Upper lobe of right lung (tissue), 1 donor: ENCODE measurements at regions not wholly inside any gene's neighbourhood (a gene's known extent, or its start where the extent isn't known, plus 50 kb on each side); places are given as distances from the start of the nearest gene placed in this dataset.

Source experiments
- ATAC-seq: fragments of 200-7000 bp; cut with Tn5 transposase; one replicate; pipeline ENCODE4 v1.9.1; 2020; ENCODE audit warnings: mild to moderate bottlenecking, moderate library complexity
- DNase-seq: peaks from one replicate; pipeline ENCODE4 v3.0.0-alpha.2; 2020
- H3K27ac ChIP-seq: fragments of 200-600 bp; one replicate; pipeline ENCODE4 v1.8.0; 2022
- H3K27me3 ChIP-seq: fragments of 200-600 bp; one replicate; pipeline ENCODE4 v1.8.0; 2022; ENCODE audit warnings: mild to moderate bottlenecking
- H3K36me3 ChIP-seq: fragments of 200-600 bp; one replicate; pipeline ENCODE4 v1.8.0; 2022
- H3K4me1 ChIP-seq: fragments of 200-600 bp; one replicate; pipeline ENCODE4 v1.8.0; 2022
- H3K4me3 ChIP-seq: fragments of 200-600 bp; one replicate; pipeline ENCODE4 v1.8.0; 2022; ENCODE audit warnings: mild to moderate bottlenecking
- H3K9me3 ChIP-seq: fragments of 200-600 bp; one replicate; pipeline ENCODE4 v1.8.0; 2022
- intact Hi-C: fragments of 100-400 bp; cut with DNase I; formaldehyde crosslinking; loops from one replicate; pipeline ENCODE4 v1.11.0; 2022
- TF ChIP-seq, protein P1 (sequence below): fragments of 200-600 bp; IDR thresholded peaks from one replicate; pipeline ENCODE4 v1.8.0; 2022; ENCODE audit warnings: antibody characterized with exemption
- donor health status: DM: no; HTN: yes; CAD: no; lungs with severe emphysema.

DNA sequence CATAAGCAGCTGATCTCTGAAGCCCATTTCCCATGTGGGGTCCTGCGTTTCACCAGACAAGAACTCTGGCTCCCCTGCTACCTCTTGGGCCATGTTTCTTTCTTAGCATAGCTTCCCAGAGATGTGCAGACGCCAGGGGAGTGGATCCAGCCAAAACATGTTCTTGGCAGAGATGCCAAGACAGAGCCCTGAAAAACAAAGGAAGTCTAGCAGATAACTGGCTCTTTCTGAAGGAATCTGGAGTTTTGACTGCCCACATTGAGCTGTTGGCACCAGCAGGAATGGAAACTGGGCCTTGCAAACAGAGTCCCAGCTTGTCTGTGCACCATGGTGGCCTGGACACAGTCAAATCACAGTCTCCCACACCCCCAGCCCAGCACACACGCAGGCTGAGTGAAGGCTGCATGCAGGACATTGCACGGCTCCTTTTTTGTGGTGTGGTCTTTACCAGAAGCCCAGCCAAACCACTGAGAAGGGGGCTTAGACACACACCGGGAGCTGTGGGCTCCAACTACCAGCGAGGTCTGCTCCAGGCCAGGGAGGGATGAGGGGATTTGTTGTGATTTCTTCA, 114.7 kb downstream of the SNX18 start:
- Histone ChIP-seq H3K27ac (no peak overlapping the region), H3K9me3 (no peaks in the 10 kb centered on the region), H3K36me3 (no peaks in the 10 kb centered on the region), H3K27me3 (no peaks in the 10 kb centered on the region), H3K4me1 (peaks cover 8% of the 10 kb centered on the region), H3K4me3 (no peak overlapping the region)
- TF ChIP-seq, protein P1, sequence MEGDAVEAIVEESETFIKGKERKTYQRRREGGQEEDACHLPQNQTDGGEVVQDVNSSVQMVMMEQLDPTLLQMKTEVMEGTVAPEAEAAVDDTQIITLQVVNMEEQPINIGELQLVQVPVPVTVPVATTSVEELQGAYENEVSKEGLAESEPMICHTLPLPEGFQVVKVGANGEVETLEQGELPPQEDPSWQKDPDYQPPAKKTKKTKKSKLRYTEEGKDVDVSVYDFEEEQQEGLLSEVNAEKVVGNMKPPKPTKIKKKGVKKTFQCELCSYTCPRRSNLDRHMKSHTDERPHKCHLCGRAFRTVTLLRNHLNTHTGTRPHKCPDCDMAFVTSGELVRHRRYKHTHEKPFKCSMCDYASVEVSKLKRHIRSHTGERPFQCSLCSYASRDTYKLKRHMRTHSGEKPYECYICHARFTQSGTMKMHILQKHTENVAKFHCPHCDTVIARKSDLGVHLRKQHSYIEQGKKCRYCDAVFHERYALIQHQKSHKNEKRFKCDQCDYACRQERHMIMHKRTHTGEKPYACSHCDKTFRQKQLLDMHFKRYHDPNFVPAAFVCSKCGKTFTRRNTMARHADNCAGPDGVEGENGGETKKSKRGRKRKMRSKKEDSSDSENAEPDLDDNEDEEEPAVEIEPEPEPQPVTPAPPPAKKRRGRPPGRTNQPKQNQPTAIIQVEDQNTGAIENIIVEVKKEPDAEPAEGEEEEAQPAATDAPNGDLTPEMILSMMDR, result no peak
- ATAC-seq (no peak), DNase-seq (no peak)
- intact Hi-C loops, result no loop called here

DNA sequence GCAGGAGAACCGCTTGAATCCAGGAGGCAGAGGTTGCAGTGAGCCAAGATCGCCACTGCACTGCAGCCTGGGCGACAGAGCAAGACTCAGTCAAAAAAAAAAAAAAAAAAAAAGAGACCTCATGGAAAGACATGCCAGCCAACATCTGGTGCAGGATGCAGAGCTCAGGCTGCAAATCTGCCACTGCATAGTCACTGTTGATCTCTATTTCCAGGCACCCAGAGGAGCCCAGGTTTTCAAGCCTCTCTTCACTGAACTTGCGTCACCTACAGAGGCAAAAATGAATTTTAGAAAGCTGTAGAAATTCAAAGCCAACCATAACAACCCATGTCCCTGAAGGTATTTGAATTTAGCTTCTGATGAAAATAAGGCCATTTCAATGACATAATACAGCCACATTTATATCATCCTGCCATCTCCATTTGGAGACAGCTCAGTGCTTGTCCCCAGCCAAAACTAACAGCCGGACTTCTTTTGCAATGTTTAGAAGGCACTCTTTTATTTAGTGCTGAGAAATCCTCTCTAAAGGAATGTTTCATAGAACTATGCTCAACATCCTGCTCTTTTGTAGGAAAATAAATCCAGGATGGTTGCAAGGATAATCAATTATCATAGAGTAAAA, 113.3 kb downstream of the SNX18 start:
- Histone ChIP-seq H3K27me3 (no peaks in the 10 kb centered on the region), H3K27ac (no peak overlapping the region), H3K4me1 (peaks cover 8% of the 10 kb centered on the region), H3K36me3 (no peaks in the 10 kb centered on the region), H3K9me3 (no peaks in the 10 kb centered on the region), H3K4me3 (no peak overlapping the region)
- intact Hi-C loops, result no loop called here
- no peak for DNase-seq
- TF ChIP-seq, protein P1, result no peak
- ATAC-seq, result no peak

DNA sequence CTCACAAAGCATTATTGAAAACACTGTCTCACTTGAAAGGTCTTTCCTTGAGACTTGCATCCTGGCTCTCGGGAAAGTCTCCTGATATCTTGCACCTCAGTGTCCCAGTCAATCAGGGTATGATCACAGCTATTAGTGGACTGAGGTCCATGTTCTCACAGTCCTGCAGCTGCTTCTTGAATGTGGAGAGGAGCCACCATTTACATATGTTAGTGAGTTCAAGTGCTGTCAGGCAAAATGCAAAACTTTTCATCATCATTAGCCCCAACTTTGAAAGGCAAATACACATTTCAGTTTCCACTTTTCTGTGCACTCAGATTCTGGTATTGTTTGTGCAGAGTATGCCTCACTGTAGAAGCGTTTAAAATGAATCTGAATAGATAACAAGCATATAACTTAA, 111.6 kb downstream of the SNX18 start:
- H3K4me3 ChIP-seq, result no peak overlapping the region
- DNase-seq (no peak), ATAC-seq (no peak)
- no peaks in the 10 kb centered on the region for H3K27me3 ChIP-seq
- no peaks in the 10 kb centered on the region for H3K36me3 ChIP-seq
- no peak overlapping the region for H3K27ac ChIP-seq
- intact Hi-C loops, result no loop called here
- H3K9me3 ChIP-seq, result no peaks in the 10 kb centered on the region
- H3K4me1 ChIP-seq, result peaks cover 8% of the 10 kb centered on the region
- TF ChIP-seq, protein P1, result no peak

DNA sequence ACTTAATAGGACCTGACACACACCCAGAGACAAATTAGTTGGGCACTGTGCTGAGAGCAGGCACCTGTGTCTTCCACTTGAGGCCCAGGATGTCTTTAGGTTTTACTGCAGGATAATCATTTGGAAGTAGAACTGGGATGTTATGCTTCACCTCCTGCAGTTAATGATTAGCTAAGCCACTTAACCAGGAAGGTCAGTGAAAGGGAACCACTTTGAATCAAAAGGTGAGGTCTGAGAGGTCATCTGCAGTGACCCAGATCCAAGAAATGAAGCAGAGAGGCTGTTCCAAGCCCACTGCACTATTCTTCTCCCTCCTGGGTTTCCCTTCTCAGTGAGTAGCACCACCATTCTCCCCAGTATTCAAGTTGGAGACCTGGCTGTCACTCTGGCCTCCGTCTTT, 110.5 kb downstream of the SNX18 start:
- no peak for DNase-seq
- H3K9me3 ChIP-seq, result no peaks in the 10 kb centered on the region
- peaks cover 8% of the 10 kb centered on the region for H3K4me1 ChIP-seq
- TF ChIP-seq, protein P1, result no peak
- ATAC-seq, result no peak
- no peak overlapping the region for H3K4me3 ChIP-seq
- no peak overlapping the region for H3K27ac ChIP-seq
- H3K27me3 ChIP-seq, result no peaks in the 10 kb centered on the region
- H3K36me3 ChIP-seq, result no peaks in the 10 kb centered on the region
- intact Hi-C loops, result no loop called here

DNA sequence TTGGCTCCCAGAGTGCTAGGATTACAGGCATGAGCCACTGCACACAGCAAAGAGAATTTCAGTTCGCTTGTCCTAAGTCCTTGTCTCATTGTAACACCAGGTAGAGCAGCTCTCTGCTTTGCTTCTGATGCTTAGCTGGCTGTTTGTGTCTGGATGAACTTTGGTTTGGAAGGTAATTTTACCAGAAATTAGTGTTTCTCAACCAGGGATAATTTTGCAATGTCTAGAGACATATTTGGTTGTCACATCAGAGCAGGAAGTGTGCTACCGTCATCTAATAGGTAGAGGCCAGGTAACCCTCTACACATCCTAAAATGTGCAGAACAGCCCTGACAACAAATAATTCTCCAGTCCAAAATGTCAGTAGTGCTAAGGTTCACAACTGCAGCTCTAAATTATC, 108.8 kb downstream of the SNX18 start:
- H3K9me3 ChIP-seq, result no peaks in the 10 kb centered on the region
- H3K36me3 ChIP-seq, result no peaks in the 10 kb centered on the region
- H3K27me3 ChIP-seq, result no peaks in the 10 kb centered on the region
- H3K27ac ChIP-seq, result no peak overlapping the region
- TF ChIP-seq, protein P1, result no peak
- ATAC-seq, result no peak
- intact Hi-C loops, result no loop called here
- no peak overlapping the region for H3K4me3 ChIP-seq
- no peaks in the 10 kb centered on the region for H3K4me1 ChIP-seq
- no peak for DNase-seq
